Astrocyte of the spinal cord (primary cell): ENCODE measurements at regions not wholly inside any gene's neighbourhood (a gene's known extent, or its start where the extent isn't known, plus 50 kb on each side); places are given as distances from the start of the nearest gene placed in this dataset.

Source experiments
- DNase-seq: peaks from one replicate; pipeline ENCODE4 v3.0.0; 2011; ENCODE audit warnings: low read depth, low spot score
- H3K4me3 ChIP-seq: 2 replicates; pipeline ENCODE4 v1.5.1; 2011; ENCODE audit warnings: low read depth, mild to moderate bottlenecking, low read length, moderate library complexity
- in situ Hi-C: cut with HindIII; loops from 2 replicates; pipeline ENCODE4 v1.10.0; 2017; ENCODE audit warnings: low sequenced_read_pairs
- TF ChIP-seq, protein P1 (sequence below): IDR thresholded peaks from 2 replicates; pipeline ENCODE4 v1.5.1; 2012; ENCODE audit warnings: low read depth, mild to moderate bottlenecking, low read length, inconsistent platforms

DNA sequence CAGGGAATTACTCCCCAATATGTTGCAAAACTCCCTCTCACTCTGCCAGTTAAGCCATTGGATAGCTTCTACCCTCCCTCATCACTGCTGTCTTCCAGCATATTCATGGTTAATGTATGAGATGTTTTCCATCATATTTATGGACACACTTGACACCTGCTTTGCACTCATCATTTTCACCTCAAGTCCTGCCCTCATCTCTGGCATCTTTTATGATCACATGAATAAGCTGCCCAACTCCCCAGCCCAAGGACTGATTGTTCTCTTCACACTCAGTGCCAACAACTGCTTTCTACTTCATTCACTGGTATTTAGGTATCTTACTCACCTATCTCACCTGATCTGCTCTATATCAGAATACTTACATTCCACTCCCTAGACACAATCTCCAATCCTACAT lies 131.1 kb upstream of the TTC29 start:
- no peak for DNase-seq
- in situ Hi-C loops: no loop called here
- TF ChIP-seq, protein P1, sequence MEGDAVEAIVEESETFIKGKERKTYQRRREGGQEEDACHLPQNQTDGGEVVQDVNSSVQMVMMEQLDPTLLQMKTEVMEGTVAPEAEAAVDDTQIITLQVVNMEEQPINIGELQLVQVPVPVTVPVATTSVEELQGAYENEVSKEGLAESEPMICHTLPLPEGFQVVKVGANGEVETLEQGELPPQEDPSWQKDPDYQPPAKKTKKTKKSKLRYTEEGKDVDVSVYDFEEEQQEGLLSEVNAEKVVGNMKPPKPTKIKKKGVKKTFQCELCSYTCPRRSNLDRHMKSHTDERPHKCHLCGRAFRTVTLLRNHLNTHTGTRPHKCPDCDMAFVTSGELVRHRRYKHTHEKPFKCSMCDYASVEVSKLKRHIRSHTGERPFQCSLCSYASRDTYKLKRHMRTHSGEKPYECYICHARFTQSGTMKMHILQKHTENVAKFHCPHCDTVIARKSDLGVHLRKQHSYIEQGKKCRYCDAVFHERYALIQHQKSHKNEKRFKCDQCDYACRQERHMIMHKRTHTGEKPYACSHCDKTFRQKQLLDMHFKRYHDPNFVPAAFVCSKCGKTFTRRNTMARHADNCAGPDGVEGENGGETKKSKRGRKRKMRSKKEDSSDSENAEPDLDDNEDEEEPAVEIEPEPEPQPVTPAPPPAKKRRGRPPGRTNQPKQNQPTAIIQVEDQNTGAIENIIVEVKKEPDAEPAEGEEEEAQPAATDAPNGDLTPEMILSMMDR: no peak

DNA sequence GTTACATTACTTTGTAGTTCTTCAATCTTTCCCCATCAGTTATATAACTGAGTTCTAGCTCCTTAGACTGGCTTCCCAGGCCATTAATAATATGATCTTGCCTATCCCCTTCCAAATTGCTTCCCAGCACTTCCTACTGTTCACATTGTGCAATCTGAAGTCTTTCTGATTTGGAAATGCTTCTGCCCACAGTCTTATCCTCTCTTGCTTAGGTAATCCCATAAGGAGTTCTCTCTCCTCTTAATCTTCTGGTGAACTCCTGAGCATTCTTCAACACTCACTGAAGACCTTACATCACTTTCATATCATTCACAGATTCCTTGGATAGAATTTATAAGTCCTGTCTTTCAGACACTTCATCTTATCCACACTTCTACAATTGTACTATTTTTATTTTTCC lies 132.7 kb upstream of the TTC29 start:
- TF ChIP-seq, protein P1: no peak
- DNase-seq: no peak
- in situ Hi-C loops: no loop called here
- no peak overlapping the region for H3K4me3 ChIP-seq

More for the DNA sequence above, 131.1 kb upstream of the TTC29 start:
- no peak overlapping the region for H3K4me3 ChIP-seq

DNA sequence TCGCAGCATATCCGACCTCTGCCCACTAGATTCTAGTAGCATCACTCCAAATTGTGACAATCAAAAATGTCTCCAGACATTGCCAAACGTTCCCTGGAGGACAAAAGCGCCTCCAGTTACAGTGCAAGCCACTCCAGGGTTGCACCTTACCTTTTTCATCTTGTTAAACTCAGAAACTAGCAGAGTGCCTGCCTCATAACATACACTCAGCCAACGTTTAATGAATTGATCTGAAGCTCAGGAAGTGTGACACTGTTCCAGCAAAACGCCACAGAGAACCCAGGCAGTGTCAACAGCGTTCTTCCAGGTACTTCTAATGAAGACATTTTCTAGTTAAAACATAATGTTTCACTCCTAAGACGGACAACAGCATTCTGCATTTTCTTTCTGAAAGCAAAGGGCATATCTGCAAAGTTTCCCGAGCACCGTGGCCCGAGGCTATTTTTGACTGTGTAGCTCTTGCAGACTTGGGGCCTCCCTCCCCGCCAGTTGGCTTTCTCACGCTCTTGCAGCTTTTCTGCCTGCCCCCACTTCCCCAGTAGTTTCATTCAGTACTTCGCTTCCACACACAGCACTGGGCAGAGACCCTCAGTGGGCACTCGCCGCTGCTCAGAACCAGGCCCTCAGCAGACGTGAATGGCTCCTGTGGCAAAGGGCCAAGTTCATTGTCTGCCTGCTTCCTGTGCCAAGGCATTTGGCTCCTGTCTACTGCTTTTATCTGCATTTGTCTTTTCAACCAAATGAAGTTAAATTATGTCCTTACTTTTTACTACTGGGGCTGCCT lies 133.4 kb upstream of the TTC29 start:
- DNase-seq: no peak
- in situ Hi-C loops: no loop called here
- TF ChIP-seq, protein P1: no peak
- no peak overlapping the region for H3K4me3 ChIP-seq

DNA sequence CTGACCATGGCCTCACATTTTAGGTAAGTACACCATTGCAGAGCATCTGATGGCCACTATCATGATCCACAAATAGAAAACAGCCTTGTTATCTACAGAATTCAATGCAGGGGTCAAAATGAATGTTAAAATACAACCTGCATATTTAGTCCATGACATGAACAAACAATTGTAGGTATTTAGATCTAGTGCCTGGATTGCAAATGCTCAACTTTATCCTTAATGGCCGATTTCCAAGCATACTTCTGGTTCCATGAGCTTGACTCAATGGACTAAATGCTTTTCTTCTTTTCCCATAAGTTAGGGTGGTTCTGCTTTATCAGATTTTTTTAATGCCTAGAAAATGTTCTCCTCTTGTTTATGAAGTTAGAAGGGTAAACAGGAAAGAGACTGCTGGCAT lies 139.2 kb upstream of the TTC29 start:
- no peak for DNase-seq
- in situ Hi-C loops: no loop called here
- TF ChIP-seq, protein P1: no peak
- H3K4me3 ChIP-seq: no peak overlapping the region

- no peak overlapping the region for H3K4me3 ChIP-seq
- DNase-seq: no peak
- in situ Hi-C loops: no loop called here
- TF ChIP-seq, protein P1: no peak
Observed at GRCh38 chr4:147085781-147086180, 140.1 kb upstream of the TTC29 start.

- no peak for DNase-seq
- no peak overlapping the region for H3K4me3 ChIP-seq
- TF ChIP-seq, protein P1: no peak
- in situ Hi-C loops: no loop called here
Observed at GRCh38 chr4:147088146-147088545, 142.5 kb upstream of the TTC29 start.
